ENCODE measurements at regions not wholly inside any gene's neighbourhood (a gene's known extent, or its start where the extent isn't known, plus 50 kb on each side); places are given as distances from the start of the nearest gene placed in this dataset.

DNA sequence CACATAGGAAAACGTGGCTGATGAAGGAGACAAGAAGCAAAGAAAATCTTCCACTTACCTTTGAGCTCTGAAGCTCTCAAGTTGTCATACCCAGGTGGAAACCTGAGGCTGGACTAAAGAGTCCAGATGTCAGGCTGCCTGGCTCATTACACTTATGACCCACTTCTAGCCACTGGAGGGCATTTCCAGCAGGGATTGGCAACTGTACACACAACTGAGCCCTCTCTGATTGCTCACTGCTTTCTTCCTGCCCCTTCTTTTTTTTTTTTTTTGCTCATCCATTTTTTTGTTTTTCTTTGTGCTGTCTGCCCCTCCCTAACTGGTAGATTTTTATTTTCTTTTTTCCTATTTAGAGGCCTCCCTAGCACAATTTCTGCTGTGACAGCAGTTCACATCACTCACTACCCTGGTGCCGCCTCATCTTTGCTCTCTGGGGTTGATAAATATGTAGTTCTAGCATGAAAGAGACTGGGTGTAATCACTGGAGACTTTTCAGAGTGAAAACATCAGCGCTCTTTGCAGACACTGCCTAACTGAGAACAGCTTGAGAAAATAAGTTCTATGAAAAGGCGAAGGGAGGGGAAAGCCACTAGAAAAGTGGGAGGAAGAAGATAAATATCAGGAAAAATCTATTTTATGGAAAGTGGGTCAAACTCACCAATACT is 334.5 kb downstream of the NUF2 start:
- no peak for DNase-seq (ENCODE audit: low spot score)

DNA sequence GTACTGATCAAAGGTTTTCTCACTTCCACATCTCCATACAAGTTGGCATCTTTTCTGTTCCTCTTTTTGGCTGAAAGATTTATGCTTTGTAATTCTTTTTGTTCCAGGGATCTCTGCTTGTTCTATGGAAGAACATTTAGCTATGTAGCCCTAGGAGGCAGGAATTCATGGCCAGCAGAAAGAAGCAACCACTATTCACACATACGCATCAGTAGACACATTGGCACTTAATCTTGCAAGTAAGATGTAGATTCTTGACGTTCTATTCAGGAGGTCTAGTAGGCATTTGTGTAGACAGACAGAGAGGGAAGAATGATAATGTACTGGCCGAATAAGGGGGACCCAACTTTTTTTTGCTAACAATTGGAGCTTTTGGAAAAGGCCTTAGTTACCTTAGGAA is 336.0 kb downstream of the NUF2 start:
- DNase-seq (ENCODE audit: low spot score), result no peak

DNA sequence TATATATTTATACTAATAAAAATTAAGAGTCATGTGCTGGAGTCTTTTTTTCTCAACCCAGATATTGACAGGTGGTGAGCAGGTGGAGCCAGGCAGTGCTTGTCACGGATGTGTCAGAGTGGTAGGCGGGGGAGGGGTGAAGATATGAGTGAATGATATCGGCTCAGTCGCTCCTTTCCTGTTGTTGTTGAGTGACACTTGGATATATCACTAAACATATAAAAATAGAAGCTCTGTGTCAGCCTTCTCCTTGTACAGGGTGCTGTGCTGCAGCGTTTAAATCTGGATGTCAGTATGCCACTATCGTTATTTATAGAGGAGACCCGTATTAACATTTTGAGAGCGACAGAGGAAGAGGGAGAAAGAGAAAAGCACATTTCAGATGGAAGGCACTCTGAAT is 339.6 kb downstream of the NUF2 start:
- DNase-seq (ENCODE audit: low spot score), result no peak

DNA sequence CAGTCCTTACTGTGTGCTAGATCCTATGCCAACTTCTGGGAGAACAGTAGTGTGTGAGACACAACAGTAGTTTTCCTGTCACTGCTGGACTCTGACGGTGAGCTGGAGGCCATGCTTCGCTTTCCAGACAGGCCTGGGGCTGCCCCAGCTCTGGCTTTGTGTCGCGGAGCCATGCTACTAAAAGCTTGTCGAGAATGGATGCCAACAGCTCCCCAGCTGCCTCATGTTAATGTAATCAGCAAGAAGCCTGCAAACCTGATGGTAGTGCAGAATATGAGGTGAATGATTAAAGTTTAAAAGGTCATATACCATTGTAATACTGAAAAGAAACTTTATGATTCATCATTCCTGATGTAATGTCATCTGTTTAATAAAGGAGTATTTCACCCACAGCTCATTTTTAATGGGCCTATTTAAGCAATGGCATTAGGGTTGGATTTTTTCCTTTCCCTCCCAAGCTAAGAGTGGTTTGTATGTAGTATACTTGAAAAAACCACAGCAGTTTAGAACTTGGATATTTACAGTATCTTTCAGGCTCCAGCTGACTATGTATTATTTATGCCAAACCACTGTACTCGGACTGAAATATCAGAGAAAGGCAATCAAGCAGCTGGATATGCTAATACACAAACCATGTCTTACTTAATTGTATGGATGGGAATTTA is 343.0 kb downstream of the NUF2 start:
- DNase-seq (ENCODE audit: low spot score), result no peak

DNA sequence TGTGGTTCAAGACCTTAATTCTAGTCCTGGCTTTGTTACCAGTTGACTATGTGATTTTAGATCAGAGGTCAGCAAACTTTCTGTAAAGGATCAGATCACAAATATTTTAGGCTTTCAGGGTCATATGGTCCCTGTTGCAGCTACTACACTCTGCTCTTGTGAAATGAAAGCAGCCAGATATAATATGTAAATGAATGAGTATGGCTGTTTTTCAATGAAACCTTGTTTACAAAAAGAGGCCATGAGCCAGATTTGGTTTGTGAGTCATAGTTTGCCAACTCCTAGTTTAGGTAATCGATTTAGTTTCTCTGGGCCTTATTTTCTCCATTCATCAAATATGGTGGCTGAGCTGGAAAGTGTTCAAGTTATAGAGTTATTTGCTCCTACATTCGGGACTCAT is 346.7 kb downstream of the NUF2 start:
- no peak for DNase-seq (ENCODE audit: low spot score)

DNA sequence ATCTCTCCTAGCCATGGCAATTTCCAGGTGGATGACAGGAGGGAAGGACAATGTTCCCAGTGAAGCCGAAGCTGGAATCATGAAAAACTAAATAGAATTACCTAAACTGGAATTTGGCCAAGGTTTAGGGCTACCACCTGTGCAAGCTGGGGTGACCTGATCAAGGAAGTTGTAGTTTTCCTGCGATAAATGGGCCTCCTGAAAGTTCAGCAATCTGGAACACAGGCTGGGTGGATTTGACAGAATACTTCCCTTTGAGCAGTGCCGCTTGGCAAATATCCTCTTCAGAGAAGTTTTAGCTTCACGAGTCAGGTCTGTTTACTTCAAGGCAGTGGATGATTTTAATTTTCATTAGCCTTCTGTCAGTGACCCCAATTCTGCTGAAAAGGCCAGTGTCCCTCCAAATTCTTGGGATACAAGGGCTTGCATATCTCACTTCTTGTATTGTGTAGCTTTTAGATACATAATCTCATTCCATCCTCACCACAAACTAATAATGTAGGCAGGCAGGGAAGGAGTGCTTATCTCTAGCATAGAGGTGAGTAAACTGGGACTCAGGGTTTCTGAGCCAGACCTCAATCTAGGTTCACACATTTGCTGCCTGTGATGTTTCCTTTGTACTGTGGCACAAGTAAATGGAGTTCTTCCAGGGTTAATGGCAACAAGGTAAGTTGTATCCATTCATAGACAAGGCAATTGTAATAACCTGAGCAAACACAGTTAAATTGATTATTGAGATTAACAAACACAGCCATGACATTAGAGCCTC is 349.4 kb downstream of the NUF2 start:
- DNase-seq (ENCODE audit: low spot score), result no peak

DNA sequence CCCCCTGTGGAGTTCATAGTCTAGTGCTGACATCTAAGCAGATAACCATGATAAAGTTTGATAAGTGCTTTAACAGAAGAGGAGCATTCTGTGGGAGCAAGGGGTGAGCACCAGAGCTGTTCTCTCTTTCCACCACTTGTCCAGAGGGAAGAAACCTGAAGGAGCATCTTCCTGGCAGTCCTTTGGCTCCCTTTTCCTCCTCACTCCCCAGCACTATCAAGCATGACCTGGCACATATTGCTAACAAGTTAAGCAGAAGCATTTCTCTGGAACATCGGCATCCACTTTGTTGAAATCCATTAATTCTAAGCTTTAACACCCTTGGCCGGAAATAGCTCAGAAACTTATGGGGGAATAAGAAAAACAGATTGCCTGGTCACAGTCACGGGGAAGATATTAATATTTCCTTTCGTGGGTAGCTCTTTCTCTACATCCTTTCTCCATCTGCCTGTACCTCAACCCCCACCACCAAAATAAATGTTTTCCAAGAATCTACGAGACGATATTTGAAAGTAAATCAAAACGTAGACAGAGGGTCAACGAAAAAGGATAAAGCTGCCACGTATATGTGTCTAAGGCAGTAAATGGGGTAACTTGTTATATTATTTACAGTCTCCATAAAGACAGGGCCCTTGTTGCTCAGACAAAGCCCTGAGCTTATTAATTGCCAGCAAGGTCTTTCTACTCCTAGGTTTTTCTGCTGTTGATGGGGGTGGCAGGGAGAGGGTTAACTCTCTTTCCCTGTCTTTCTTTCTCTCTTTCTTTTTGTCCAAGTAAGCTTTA is 351.4 kb downstream of the NUF2 start:
- no peak for DNase-seq (ENCODE audit: low spot score)

DNA sequence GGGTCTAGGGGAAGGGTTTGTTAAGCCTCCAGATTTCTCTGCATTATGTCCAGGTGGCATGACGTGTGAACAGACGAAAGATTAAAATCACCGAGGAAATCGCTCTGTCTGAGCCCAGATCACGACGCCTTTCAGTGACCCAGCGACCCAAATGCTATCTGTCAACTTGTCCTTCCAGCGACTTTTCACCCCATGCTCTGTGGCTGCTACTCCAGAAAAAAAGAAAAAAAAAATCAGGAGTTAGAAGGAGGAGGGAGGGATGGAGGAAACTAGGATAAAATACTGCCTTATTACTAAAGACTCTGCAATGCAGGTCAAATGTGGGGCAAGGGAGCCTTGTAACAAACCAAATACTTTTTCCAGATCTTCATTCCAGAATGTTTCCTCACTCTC is 352.0 kb downstream of the NUF2 start:
- DNase-seq (ENCODE audit: low spot score), result no peak

DNA sequence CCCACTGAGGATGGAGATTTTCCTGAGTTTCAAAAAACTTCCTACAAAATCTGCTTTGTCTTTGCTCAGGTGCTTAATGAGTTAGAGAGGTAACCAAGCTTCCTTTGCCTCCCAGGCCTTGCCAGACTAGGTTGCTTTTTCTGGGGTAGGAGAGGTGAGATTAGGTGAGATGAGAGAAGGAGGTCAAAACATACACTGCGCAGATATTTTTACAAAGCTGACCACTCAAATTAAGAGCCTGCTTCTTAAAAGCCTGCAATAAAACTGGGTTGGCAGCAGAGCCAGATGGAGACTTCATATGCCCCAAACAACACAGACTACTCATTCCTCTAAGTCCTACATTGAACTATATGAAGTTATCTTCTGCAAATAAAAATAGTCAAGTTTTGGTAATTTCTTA is 352.5 kb downstream of the NUF2 start:
- no peak for DNase-seq (ENCODE audit: low spot score)

DNA sequence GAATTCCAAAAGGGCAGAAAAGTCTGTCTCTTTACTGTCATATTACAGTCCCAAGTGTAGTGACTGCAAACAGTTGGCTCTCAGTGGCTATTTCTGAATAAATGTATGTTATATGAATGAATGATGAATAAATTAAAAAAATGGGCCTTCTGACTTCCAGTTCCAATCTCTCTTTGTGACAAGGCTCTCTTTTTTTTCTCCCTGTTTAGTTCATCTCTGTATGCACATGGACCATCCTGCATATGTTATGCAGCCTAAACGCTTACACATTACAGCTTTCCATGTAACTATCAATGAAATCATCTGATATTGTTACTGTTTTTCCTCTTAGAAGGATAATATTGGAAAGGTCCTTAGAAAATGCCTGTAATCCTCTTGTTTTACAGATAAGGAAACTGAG is 363.0 kb downstream of the NUF2 start:
- DNase-seq (ENCODE audit: low spot score), result no peak

DNA sequence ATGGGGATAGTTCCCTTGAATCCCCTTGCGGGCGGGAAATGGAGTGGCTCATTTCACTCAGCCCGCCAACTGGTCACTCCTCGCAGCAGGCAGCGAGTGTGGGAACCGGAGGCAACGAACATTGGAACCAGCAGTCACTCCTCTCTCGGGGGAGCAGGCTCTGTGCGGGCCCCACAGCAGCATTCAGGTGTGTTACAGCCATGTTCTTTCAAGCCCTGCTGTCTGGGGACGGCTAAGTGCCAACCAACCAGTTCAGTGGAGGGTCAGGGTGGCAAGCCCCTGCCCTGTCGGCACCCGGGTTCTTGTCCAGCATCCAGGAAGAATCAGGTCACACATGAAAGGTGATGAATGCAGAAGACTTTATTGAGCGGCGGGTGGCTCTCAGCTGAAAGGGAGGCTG is 370.5 kb downstream of the NUF2 start:
- no peak for DNase-seq (ENCODE audit: low spot score)

DNA sequence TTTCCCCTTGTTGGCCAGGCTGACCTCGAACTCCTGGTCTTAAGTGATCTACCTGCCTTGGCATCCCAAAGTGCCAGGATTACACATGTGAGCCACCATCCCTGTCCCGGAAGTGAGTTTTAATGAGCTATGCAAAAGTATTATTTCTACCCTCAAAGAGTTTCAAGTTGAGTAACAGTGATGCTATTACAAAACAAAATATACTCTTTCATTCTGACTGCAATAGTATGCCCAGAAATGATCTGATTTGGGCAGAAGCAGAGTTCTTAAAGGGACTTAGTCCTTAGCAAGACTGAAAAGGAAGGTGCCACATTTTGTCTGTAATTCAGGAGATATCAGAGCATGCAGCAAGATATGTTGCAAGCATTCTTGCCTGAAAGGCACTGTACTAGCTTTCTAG is 375.4 kb downstream of the NUF2 start:
- DNase-seq (ENCODE audit: low spot score), result no peak

DNA sequence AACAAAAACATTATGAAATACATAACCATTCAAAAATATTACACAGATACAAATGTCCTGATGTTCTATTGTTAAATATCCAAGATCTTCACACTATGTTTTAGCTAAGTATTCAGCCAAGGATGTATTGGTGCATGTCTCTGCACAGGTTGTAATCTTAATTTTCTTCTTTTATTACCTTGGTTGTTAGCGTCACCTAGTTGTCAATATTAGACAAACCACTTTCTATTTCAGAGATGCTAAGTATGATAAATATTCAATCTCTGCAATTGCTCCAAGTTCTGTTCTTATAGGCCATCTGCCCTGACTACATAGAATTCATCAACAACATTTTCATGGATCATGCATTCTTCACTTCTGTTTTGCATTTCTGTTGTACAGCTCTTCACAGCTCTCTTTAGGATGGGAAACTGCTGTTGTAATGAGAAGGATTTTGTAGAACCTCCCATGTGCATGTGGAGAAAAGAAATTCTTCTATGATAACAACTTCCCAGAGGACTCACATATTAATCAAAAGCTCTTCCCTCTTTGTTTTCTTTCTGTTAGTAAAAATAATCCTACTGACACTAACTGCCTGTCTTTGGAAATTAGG is 380.1 kb downstream of the NUF2 start:
- DNase-seq (ENCODE audit: low spot score), result no peak

DNA sequence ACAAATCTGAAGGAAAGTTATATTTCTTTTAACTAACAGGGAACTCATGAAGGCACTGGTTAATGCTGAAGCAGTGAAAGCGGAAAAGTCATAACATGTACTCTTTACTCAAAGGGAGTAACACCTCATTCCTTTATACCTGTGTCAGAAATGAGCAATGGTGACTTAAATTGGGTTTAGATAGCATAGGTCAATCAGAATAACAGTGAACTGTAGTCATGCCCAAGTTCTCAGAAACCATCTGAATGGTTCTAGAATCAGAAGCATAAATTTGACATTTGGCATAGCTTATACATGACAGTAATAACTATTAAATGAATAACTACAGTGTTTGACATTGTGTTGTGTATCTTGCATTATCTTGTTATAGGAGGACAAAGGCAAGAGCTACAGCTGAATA is 382.0 kb downstream of the NUF2 start:
- DNase-seq (ENCODE audit: low spot score), result no peak

DNA sequence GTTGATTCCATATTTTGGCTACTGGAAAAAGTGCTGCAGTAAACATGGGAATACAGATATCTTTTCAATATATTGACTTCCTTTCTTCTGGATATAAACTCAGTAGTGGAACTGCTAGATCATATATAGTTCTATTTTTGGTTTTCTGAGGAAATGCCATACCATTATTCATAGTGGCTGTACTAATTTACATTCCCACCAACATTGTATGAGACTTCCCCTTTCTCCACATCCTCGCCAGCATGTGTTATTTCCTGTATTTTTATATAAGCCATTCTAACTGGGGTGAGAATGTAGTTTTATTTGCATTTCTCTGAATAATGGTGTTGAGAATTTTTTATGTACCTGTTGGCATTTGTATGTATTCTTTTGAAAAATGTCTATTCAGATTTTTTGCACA is 385.2 kb downstream of the NUF2 start:
- DNase-seq (ENCODE audit: low spot score), result no peak

DNA sequence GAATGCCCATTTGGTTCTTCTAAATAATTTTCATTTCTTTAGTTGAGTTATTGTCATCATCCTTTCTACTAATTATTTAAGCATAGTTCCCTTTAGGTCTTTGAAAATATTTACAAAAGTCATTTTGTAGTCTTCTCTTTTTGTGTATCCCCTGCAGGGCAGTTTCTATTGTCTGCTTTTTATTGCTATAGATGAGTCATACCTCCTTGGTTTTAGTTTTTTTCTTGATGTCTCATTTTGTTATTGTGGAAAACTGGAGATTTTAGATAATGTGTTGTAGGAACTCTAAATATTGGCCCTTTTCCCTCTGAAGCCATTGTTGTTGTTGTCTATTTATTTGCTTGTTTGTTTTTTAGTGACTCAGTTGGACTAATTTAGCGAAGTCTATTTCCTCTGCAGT is 387.9 kb downstream of the NUF2 start:
- no peak for DNase-seq (ENCODE audit: low spot score)

DNA sequence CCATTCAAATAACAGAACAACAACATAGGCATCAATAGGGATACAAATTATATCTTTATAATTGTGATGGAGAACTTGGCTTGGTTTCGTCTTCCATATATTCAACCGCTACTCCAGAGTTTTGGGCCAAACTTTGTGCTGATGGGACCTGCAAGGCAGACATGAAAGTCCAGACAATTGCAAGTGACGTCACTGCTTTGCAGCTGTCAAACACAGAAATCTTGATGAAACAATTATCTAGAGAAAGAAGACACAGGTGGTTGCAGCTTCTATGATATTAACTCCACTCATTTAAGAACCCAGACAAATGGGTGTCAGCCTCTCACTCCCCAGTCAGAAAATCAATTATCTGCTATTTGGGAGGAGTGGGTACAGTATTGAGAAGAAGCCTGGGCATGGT is 390.6 kb downstream of the NUF2 start:
- DNase-seq (ENCODE audit: low spot score), result no peak

DNA sequence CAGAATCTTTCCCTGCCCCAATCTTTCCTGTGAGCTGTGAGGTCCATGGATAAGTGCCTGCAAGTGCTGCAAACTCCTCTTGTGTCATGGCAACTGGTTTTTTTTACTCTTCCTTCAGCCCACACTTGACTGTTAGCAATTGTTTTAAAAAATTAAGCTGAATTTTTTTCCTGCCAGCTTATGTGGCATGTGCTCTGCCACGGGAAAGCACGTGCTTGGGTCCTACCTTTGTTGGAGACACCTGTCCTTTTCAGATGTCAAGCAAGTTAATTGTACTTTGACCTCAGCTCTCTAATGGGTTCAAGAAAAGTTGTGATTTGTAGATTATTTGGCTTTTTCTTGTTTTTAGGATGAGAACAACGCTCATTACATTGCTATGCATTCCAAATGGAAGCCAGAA is 398.5 kb downstream of the NUF2 start:
- no peak for DNase-seq (ENCODE audit: low spot score)

DNA sequence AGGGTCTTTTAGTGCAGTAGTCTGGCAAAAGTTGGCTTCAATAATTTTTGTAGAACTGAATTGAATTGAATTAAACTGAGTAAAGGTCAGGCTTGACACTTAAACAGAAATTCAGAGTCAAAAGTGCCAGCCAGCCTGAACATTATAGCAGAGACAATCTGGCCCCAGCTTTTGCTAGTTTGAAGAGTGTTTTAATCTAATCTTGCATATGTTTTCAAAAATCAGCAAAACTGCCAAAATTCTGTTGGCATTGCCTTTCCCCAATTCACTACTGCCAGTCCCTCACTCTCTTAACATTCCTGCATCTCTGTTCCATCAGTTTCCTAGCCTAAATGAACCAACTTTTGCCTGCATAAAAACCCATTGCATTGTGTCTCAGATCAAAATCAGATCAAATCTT is 403.8 kb downstream of the NUF2 start:
- DNase-seq (ENCODE audit: low spot score), result no peak

DNA sequence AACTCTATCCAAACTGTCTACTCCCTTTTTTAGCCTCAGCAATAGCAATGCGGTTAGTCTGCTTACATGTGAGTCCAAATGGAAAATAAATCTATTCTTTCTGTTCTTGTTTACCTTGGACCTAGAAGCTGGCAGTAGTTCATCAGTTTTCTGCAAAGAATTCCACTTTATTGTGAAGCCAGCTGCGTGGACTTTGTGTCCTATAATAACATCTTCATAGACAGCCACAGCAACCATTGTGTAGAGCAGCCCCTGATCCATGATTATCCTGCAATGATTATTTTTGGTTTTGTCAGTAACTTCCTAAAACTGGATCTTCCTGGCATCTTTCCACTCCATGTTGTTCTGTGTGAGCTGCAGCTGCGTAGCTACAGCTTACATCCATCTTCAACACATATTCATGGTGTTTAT is 408.7 kb downstream of the NUF2 start:
- DNase-seq (ENCODE audit: low spot score), result no peak

DNA sequence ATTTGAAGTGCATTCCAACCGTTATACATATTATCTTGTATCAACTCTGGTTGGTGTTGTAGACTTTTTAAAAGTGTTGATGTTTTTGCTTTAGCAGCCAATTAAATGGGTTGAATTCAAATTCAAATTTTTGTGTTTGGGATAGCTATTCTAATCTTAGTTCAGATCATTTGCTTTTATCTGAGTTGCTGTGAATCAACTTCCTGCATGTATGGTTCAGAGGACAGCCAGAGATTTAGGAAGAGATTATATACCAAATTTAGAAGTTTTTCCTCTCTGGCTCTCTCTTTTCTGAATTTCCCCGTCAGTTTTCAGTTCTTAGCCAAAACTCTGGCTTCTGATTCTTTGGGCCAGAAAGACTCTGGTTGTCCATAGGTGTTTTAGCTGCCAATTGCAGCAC is 415.5 kb downstream of the NUF2 start:
- DNase-seq (ENCODE audit: low spot score), result no peak

DNA sequence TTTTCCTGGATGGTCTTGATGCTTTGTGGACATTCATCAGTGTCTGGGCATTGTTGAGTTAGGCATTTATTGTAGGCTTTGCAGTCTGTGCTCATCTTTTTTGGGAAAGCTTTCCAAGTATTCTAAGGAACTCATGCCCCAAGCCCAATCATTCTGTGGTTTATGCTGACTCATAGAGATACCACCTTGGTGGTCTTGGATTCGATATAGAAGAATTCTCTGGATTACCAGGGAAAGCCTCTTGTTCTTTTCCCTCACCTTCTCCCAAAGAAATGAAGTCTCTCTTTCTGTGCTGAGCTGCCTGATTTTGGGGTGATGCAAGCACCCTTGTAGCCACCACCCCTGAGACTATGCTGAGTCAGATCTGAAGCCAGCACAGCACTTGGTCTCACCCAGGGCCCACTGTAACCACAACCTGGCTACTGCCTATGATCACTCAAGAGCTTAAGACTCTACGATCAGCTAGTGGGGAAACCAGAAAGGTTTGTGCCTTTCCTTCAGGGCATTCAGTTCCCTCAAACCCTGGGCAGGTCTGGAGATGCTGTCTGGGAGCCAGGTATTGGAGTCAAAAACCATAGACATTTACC is 422.6 kb downstream of the NUF2 start:
- DNase-seq (ENCODE audit: low spot score), result no peak

Measured in germinal center (tissue), 1 donor.